Muscle of leg (tissue), 3 donors: ENCODE measurements at regions not wholly inside any gene's neighbourhood (a gene's known extent, or its start where the extent isn't known, plus 50 kb on each side); places are given as distances from the start of the nearest gene placed in this dataset.
A peak's percentile ranks its signal among the peaks of the same experiment; 100 is the strongest.
"Not testable (repeated sequence)": the region's sequence is repeated elsewhere in the genome, so short reads cannot be mapped to it uniquely, and the experiment has no call there.

Experiments used
- DNase-seq: peaks from one replicate; pipeline ENCODE4 v3.0.0; 2013
- H3K27ac ChIP-seq: one replicate; pipeline ENCODE4 v1.5.1; 2013; ENCODE audit warnings: mild to moderate bottlenecking, low read length, control low read depth
- H3K27me3 ChIP-seq: one replicate; pipeline ENCODE4 v1.6.1; 2013; ENCODE audit warnings: low read length; ENCODE audit not compliant: control insufficient read depth, insufficient read depth
- H3K36me3 ChIP-seq: one replicate; pipeline ENCODE4 v1.6.1; 2013; ENCODE audit warnings: low read length; ENCODE audit not compliant: control insufficient read depth, insufficient read depth
- H3K4me1 ChIP-seq: one replicate; pipeline ENCODE4 v1.6.1; 2013; ENCODE audit warnings: low read length; ENCODE audit not compliant: control insufficient read depth, insufficient read depth
- H3K4me3 ChIP-seq: one replicate; pipeline ENCODE4 v1.5.1; 2013; ENCODE audit warnings: low read length, control low read depth
- H3K9me3 ChIP-seq: replicated peaks from 2 replicates; pipeline ENCODE4 v1.6.1; 2013; ENCODE audit warnings: low read depth, low read length; ENCODE audit not compliant: control insufficient read depth
- WGBS: methylation state at CpG from one replicate; pipeline ENCODE4 v1.1.5; 2013; ENCODE audit warnings: missing lambda C conversion rate; ENCODE audit not compliant: insufficient coverage; 5-methylcytosine and 5-hydroxymethylcytosine counted together

- Histone ChIP-seq H3K27ac (no peak overlapping the region), H3K4me1 (peaks cover 25% of the 10 kb centered on the region), H3K4me3 (no peak overlapping the region), H3K27me3 (no peaks in the 10 kb centered on the region), H3K36me3 (no peaks in the 10 kb centered on the region), H3K9me3 (no peaks in the 10 kb centered on the region)
- WGBS: 75% methylated on average over 9 of the region's 10 CpGs
- DNase-seq: no peak
These were observed 125.0 kb downstream of the URI1 start for GRCh38 chr19:30066781-30067759.

- H3K4me3 ChIP-seq, DNase-seq, H3K27me3 ChIP-seq, H3K9me3 ChIP-seq, H3K27ac ChIP-seq, H3K36me3 ChIP-seq: not testable (repeated sequence)
- whole genome bisulfite sequencing: 94% methylated on average over 2 of the region's 2 CpGs
- peaks cover 27% of the 10 kb centered on the region for H3K4me1 ChIP-seq
These were observed 126.0 kb downstream of the URI1 start for GRCh38 chr19:30067956-30068506.

- H3K36me3 ChIP-seq: no peaks in the 10 kb centered on the region
- no peaks in the 10 kb centered on the region for H3K9me3 ChIP-seq
- H3K4me3 ChIP-seq: no peak overlapping the region
- no peak for DNase-seq
- WGBS: 86% methylated on average over 1 of the region's 2 CpGs
- no peak overlapping the region for H3K27ac ChIP-seq
- H3K4me1 ChIP-seq: peaks cover 27% of the 10 kb centered on the region
- H3K27me3 ChIP-seq: no peaks in the 10 kb centered on the region
These were observed 126.7 kb downstream of the URI1 start for GRCh38 chr19:30068528-30069395.

GRCh38 chr19:30069535-30070197 is 127.6 kb downstream of the URI1 start:
- Histone ChIP-seq H3K4me3 (no peak overlapping the region), H3K4me1 (peaks cover 27% of the 10 kb centered on the region), H3K27ac (no peak overlapping the region), H3K36me3 (no peaks in the 10 kb centered on the region), H3K9me3 (no peaks in the 10 kb centered on the region), H3K27me3 (no peaks in the 10 kb centered on the region)
- DNase-seq: no peak
- WGBS: 55% methylated on average over 6 of the region's 8 CpGs

GRCh38 chr19:30070198-30070967 is 128.3 kb downstream of the URI1 start:
- WGBS: 74% methylated on average over 16 of the region's 29 CpGs
- H3K9me3 ChIP-seq: no peaks in the 10 kb centered on the region
- no peaks in the 10 kb centered on the region for H3K36me3 ChIP-seq
- no peak overlapping the region for H3K4me3 ChIP-seq
- peak; percentile 24 for DNase-seq
- no peaks in the 10 kb centered on the region for H3K27me3 ChIP-seq
- no peak overlapping the region for H3K27ac ChIP-seq
- peaks cover 27% of the 10 kb centered on the region for H3K4me1 ChIP-seq

GRCh38 chr19:30070968-30071632 is 129.1 kb downstream of the URI1 start:
- WGBS: 69% methylated on average over 22 of the region's 26 CpGs
- DNase-seq: peak; percentile 41
- Histone ChIP-seq H3K4me3 (no peak overlapping the region), H3K4me1 (peaks cover 27% of the 10 kb centered on the region), H3K27ac (no peak overlapping the region), H3K9me3 (no peaks in the 10 kb centered on the region), H3K36me3 (no peaks in the 10 kb centered on the region), H3K27me3 (no peaks in the 10 kb centered on the region)

GRCh38 chr19:30071871-30072270 is 129.8 kb downstream of the URI1 start:
- no peak overlapping the region for H3K27ac ChIP-seq
- H3K4me3 ChIP-seq: no peak overlapping the region
- no peaks in the 10 kb centered on the region for H3K27me3 ChIP-seq
- no peaks in the 10 kb centered on the region for H3K36me3 ChIP-seq
- WGBS: 93% methylated on average over 15 of the region's 15 CpGs
- no peaks in the 10 kb centered on the region for H3K9me3 ChIP-seq
- peaks cover 27% of the 10 kb centered on the region for H3K4me1 ChIP-seq
- no peak for DNase-seq

- H3K9me3 ChIP-seq: no peaks in the 10 kb centered on the region
- no peak overlapping the region for H3K4me3 ChIP-seq
- 87% methylated on average over 12 of the region's 16 CpGs for WGBS
- H3K27me3 ChIP-seq: no peaks in the 10 kb centered on the region
- H3K27ac ChIP-seq: no peak overlapping the region
- no peaks in the 10 kb centered on the region for H3K36me3 ChIP-seq
- no peak for DNase-seq
- peaks cover 27% of the 10 kb centered on the region for H3K4me1 ChIP-seq
These were observed 131.3 kb downstream of the URI1 start for GRCh38 chr19:30073152-30074000.
